Muscle of arm (tissue), 1 donor: ENCODE measurements at regions not wholly inside any gene's neighbourhood (a gene's known extent, or its start where the extent isn't known, plus 50 kb on each side); places are given as distances from the start of the nearest gene placed in this dataset.
A peak's percentile ranks its signal among the peaks of the same experiment; 100 is the strongest.
"Not testable (repeated sequence)": the region's sequence is repeated elsewhere in the genome, so short reads cannot be mapped to it uniquely, and the experiment has no call there.

Experiments used
- DNase-seq: peaks from one replicate; pipeline ENCODE4 v3.0.0-alpha.2; 2013

DNA sequence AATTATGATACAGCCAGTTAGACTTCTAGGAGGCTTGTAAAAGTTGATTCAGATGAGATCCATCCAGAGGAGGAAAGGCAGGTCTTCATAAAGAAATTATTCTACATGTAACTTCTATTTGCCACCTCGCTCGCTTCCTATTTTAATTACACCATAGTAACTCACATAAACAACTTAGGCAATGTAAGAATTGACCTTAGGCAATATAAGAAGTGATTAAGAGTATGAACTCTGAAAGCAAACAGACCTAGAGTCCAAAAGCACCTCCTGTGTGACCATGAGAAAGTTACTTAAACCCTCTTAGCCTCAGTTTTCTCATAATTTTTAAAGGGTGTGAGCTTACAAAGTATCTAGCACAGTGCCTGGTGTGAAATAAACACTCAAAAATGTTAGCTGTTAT is 192.7 kb upstream of the NFIA start:
- no peak for DNase-seq

DNA sequence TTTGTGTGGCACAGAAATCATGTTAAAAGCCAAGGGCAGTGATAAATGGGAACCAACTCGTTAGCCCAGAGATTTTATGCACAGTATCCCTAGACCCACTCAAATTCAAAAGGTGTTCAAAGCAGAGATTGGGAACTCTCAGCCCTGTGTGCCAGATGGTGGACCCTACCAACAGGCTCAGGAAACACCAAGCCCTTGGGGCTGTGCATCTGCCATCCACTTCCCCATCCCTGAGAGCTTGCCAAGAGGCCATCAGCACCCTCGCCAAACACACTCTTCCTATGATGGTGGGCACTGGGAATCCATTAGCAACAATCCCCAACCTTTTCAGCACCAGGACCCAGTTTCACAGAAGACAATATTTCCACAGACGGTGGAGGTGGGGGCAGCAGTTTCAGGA is 194.2 kb upstream of the NFIA start:
- no peak for DNase-seq

DNA sequence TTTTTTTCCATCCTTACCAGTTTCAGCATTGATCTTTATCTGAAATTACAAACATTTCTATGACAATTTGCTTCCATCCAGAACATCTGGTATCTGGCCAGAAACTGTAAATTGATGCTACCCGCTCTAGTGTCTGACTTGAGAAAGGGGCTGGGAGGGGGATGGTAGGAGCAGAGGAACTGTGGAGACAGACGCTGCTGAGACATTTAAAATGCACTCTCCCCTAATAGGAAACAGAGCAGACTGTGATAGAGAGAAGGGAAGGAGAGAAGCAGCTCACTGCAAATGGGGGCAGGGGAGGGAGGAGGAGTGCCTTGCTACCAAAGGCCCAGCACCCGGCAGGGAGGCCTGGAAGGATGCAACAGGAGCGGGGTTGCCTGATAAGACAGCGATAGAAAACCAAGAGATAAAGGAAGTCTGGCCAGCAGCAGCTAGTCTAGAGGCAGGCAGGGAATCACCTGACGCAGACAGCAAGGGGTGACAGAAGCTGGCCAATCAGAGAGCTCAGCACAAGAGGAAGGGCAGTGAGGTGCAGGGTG is 195.5 kb upstream of the NFIA start:
- DNase-seq, result no peak

DNA sequence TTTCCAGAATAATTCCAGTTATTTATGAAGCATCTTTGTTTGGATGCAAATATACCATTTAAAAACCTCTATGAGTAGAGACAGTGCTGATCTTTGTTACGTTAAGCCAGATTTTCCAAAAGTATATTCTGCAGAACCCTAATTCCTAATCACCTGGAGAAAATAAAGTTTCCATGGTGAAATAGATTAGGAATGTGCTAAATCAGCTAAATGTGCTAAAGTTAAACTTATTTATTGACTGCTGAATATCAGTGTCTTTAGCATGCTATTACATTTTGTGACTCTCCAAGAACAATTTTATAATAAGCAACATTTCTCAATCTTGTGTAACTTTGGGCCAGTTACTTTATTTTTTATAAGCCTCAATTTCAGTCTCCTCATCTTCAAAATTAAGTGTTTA is 196.3 kb upstream of the NFIA start:
- DNase-seq, result no peak

DNA sequence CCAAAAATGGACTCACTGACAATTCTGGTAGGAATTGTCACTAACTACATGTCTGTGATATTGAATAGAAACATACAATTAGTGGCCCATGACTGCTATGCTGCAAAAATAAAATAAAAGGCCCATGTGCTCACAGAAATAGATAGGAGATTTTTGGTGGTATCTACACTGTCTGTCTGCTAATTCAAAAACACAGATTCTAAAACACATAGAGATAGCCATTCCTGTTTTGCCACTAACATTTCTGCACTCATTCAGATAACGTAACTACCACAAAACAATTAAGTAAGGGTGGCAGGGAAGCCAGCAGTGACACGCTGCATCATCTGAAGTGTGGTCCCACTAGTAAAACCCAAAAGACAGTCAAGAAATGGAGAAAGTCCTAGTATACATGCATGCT is 202.2 kb upstream of the NFIA start:
- DNase-seq, result no peak

DNA sequence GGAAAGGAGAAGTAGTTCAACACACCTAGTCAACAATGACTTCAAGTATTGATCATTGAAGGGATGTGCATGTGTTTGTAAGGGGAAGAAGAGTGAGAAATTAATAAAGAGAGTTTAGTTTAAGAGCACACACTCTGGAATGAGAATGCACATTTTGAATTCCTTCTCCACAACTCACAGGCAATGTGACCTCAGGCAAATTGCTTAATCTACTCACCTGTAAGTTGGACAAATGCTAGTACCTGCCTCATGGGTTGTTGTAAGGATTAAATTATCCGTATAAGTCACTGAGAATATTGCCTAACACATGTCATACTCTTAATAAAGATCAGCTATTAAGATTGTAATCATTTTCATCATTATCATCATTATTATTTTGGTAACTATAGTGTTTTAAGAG is 204.0 kb upstream of the NFIA start:
- DNase-seq, result no peak

DNA sequence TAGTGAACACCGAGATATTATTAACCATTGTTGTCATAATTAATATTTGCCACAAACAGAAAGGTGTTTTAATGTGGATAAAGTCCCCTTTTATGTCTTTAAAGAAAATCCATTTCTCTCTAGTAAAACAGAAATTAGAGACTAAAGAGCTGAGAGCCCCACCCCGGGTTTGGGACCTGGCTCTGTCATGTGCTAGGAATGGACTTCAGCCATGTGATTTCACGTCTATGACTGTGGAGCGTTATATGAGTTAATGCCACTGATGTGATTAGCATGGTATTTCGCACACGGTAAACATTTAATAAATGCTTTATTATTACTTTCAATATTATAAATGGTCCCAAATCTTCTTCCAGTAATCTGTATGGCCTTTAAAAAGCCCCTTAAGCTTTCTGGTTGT is 205.0 kb upstream of the NFIA start:
- DNase-seq, result no peak

DNA sequence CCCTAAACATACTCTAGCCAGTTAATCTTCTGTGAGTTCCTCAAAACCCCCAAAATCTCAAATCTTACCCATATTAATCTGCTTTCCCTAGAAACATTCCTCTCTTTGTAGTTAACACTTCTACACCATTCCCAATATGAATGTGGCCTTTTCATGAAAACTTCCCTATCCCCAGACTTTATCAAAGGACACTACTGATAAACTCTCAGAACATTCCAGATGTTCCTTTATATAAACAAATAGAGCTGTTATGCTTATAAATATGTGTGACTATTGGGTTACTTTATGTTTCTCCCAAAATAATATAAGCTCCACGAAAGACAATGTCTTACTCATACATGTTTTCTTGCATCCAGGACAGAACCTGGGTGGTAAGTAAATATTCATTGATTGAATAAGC is 205.4 kb upstream of the NFIA start:
- no peak for DNase-seq

DNA sequence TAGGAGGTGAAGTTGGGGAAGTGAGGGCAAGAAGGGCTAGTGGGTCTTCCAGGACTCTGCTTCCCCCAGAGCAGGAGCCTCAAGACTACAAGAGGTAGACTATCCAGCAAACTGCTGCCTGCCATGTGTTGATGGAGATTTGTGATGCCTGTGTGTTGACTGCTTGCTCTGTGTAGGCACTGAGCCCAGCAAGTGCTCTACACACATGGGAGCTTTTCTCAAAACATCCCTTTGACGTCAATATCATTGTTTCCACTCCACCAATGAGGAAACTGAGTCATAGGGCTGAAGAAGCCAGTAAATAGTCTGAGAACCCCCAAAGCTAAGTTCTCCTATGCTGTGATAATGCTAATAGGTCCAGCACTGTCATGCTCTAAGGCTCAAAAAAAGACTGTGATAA is 207.2 kb upstream of the NFIA start:
- DNase-seq, result no peak

DNA sequence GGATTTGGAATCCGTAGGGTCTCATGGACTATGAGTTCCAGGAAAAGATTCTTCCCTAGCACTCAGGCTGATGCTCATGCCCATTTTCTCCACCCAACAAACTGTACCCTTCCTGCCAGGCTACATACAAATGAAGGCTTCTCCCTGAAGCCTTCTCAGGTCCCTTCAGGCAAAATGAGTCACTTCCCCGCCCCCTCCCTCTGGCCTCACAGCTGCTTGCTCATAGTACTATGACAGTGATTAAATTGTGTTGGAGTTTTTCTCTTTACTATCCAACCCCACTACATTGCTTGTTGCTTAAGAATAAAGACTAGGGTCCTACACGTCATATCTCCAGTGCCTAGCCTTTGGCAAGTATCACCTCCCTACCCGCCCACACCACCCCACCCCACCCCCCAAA is 207.6 kb upstream of the NFIA start:
- no peak for DNase-seq

DNA sequence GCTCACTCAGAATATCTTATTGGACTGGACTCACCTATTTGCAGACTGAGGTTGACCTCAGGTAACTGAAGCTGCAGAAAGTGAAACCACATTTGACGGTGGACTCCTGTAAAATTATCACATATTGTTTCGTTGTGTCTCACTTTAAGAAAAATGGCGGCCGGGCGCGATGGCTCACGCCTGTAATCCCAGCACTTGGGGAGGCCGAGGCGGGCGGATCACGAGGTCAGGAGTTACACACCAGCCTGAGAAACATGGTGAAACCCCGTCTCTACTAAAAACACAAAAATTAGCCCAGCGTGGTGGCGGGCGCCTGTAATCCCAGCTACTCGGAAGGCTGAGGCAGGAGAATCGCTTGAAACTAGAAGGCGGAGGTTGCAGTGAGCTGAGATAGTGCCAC is 209.0 kb upstream of the NFIA start:
- not testable (repeated sequence) for DNase-seq

DNA sequence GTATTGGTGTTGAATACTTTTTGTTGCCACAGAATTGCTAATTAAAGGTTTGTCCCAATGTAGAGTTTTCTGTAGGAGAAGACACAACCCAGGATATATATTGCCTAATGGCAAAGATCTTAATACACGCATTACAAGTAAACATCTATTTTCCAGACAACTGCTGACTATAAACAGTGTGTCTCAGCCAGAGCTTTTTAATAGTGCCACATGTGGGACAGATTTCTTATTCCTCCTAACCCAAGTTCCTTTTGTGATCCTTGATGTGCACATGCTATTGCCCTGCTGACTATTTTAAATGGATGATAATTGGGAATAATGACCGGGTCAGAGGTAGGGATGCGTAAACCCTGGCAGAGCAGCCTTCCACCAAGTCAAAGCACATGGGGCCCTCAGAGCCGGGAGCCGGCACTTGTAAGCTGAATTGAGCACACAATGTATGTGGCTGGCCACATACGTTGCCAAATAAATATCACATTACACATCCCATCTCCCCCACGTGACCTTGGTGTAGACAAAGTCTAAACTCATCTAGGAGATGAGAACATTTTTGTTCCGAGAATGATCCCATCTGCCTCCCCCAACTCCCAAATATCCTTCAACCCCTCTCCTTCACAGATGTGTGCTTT is 209.8 kb upstream of the NFIA start:
- DNase-seq, result no peak

DNA sequence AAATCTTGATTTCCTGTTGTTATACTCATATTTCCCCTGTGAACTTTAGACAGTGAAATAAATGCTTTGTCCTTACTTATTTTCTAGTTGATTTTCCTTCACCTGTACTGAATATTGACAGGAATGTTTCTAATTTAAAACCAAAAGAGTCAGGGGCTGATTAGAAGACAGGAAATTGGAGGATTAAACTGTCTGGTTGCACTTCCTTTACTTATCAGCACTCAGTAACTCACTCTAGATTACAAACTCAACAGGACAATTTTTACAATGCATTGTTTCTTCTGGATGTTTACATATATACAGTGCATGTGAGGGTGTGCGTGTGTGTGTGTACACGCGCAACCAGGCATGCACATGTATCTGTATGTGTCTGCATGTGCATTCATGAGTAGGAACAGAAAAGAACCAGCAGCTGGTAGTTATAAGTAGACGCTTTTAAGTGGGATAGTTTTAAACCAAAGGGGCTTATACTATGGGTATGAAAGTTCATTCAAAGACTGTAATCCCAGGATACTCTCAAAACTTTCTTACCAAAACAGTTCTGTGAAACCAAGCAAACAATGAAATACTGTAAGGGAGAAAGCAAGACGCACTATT is 212.0 kb upstream of the NFIA start:
- DNase-seq, result no peak

DNA sequence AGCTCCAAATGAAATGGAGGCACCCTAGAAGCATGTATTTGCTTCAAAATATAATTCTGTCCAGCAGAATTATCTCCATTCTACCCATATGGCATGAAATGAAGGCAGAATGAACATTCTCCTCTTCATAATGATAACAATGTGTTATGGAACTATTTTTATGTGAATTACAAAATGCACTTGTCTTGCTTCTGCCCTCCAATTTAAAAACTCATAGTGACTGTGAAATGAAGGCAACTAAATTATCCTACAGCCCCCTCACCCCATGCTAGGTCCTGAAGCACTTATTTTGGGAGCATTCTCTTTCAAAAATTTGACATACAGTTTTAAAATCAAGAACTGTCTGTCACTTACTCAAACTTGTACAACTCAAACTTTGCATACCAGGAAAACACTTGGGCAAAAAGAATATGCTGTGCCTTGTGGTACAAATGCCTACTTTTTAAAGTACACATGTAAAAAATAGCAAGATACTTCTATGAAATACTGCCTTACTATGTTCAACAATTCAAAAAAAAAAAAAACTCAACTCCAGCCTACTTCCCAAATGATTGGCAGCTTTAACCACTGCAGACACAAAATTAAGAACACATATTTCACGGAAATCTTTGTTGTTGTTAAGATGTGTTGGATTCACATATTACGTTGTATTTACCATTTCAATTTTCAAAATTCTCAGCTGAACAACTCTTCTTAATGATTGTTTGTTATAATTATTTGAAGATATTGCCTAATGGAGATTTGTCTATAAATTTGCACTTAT is 213.3 kb upstream of the NFIA start:
- DNase-seq, result no peak

DNA sequence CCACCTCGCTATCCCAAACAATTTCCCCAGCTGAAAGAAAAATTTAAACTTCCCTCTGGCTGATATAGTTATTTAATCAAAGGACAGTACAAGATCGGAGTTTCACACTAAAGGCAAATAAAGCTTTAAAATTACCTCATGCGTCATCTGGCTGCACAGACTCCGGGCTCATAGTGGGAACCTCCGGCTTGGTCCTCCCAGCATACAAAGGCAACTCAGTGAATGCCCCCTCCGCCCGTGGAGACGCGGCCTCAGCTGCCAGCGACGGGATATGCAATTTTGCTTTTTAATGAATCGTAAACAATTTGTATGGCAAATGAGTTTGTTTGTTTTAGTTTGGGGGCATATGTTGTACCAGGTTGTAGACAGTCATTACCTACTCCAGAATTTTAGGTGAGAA is 214.6 kb upstream of the NFIA start:
- DNase-seq, result no peak

DNA sequence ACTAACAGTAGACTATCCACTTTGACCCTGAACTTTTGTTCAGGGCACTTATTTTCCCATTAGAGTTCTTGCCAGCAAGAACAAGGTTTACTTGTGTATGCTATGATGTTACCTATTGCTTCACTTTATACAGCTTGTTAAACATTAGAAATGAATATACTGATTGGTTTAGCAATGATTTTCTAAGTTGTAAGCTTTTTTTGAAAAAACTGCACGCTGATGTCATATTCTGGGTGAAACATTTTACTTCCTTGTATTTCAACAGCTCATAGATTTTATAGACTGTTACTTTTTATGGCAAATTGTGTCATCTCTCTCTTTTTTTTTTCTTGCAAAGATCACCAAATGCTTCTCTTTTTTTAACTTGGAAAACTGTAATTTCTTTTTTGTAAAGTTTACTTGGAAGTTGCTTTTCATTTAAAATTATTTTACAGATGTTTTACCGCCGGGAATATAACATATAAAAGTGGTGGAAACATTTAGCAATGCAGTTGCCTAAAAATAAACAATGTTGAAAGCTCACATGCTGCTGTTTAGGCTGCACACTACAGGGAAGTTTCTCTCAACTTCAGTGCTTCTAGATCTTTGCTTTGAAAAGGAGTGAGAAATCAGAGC is 215.3 kb upstream of the NFIA start:
- DNase-seq, result peak; percentile 74

DNA sequence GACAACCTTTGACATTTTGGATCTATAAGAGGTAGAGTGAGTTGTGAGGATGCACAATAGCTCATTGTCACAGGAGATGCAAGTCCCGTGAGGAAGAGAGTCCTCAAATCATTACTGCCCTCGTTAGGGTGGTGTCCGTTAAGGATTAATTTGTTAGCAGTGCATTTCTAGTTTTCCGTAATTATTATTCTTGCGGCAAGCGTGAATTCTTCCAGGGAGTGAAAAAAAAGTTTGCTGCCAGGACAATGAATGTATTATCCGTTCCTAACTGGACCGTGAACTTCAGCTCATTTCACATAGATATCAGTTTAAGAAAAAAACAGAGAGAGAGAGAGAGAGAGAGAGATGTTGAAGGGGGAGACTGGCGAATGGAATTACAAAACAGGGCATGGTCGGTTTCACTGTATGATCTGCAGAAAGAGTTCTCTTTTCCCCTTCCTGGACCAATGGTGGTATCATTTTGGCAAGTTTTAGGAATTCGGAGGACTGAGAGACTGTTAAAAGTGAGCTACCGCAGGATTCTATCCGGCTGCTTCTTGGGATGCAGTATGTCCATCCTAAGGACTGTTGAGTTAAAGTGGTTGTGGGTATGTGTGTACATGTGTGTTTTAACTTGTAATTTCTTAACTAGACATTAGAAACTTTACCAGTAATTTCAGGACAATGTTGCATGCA is 216.0 kb upstream of the NFIA start:
- DNase-seq, result no peak

DNA sequence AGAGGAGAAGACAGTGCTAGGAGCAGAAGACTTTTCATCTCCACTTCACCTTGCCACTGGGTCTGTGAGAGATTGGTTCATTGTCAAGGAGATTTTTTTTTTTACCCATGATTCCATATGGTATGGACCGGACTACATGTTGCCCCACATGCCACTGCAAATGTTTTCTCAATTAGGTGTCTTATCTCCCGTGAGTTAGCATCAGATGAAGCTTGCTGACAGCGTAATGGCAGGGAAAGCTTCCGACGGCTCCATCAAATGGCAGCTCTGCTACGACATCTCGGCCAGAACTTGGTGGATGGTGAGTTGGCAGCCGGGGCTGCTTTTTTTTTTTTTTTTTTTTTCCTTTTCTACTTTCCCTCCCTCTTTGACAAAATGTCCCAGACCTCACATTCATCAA is 217.2 kb upstream of the NFIA start:
- no peak for DNase-seq

DNA sequence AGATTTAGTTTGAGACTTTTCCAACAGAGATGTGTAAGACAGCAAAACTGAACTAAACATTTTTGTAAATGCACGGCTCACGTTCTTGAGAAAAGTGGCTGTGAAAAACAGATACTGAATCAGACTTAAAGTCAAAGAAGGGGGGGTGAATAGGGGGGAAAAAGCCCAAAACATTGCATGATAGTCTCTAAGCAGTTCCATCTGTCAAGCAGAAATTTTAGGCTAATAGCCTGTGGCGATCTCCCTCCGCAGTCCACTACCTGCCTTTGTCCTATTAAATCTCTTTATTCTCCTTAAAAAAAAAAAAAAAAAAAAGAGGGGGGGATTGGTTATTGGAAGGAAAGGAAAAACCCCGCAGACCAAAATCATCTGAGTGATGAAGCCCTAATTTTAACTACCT is 217.6 kb upstream of the NFIA start:
- no peak for DNase-seq

DNA sequence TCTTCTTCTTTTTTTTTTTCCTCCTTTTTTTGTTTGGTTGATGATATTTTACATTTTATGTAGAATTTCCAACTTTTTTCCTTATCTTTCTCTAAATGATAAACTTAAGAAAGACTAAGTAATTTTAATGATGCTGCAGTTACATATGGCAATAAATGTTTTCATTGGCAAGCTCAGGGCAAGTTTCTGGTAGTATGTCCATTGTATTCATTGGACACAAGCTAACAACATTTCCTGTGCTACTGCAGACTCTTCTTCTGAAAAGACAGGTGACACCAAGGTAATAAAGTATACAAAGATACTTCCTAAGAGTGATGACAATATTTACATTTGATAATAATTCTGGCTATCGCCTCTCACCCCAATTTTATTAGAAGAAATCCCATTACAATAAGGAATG is 219.2 kb upstream of the NFIA start:
- no peak for DNase-seq

DNA sequence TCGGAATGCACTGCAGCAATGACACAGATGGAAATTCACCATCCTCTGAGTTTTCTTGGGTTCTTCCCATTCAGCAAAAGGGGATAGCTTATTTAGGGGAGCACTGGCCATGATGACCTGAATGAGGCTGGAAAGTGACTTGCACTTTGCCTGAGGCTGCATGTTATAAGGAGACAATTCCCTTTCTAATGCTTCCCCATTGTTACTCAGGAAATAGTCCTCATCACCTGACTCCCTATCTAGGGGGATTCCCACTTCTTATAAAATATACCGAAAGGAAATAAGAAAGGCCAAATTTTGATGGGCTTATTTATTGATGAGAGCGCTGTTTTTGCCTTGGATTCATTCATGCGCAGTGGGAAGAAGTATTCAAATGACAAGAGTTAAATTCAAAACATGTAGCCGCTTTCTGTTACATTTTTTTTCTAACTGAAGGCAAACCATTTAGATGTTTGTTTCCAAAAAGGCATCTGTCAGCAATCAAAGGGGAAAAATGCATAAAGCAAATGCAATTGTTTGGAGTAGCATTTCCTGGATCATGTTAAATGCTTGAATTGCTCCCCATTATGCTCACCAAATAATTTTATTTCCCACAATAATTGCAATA is 220.3 kb upstream of the NFIA start:
- DNase-seq, result no peak

DNA sequence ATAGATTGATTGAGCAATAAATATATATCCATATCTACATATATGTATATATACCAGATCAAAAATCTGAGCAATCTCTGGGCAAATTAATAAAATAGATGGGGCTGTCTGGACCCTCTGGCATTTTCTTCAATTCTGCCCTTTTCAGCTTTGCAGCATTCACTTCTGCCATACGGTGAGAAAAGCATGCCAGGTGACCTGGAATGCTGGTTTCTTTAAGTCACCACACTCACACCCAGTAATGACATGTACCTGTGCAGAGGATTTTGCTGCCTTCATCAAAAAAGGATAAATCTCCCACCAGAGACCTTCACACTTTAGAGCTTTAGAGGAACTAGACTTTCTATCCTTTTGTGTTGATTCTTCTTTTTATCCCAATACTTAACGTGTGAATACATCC is 223.2 kb upstream of the NFIA start:
- DNase-seq, result no peak
